Liver (tissue), 3 donors: ENCODE measurements at regions not wholly inside any gene's neighbourhood (a gene's known extent, or its start where the extent isn't known, plus 50 kb on each side); places are given as distances from the start of the nearest gene placed in this dataset.

Experiments used
- ATF3 ChIP-seq: IDR thresholded peaks from 2 replicates; pipeline ENCODE4 v1.6.1; 2016; ENCODE audit warnings: antibody characterized with exemption
- CTCF ChIP-seq: fragments of 150-350 bp; IDR thresholded peaks from 2 replicates; pipeline ENCODE4 v1.5.1; 2017; ENCODE audit warnings: improper control_type of control experiment, low read depth, low read length; ENCODE audit not compliant: missing input control
- EGR1 ChIP-seq, 2 donors: IDR thresholded peaks; 2 replicates each; pipeline ENCODE4 v1.6.1; 2016 to 2018; ENCODE audit warnings: antibody characterized with exemption in 2 of 2, low read depth in 2 of 2
- FOXA1 ChIP-seq: IDR thresholded peaks from 2 replicates; pipeline ENCODE4 v1.6.1; 2016; ENCODE audit warnings: antibody characterized with exemption
- HNF4G ChIP-seq: IDR thresholded peaks from 2 replicates; pipeline ENCODE4 v1.6.1; 2016; ENCODE audit warnings: antibody characterized with exemption
- JUND ChIP-seq, 2 donors: IDR thresholded peaks; 2 replicates each; pipeline ENCODE4 v1.6.1; 2016; ENCODE audit warnings: antibody characterized with exemption in 2 of 2
- MAX ChIP-seq: IDR thresholded peaks from 2 replicates; pipeline ENCODE4 v1.6.1; 2016; ENCODE audit warnings: antibody characterized with exemption
- REST ChIP-seq: IDR thresholded peaks from 2 replicates; pipeline ENCODE4 v1.6.1; 2016; ENCODE audit warnings: antibody characterized with exemption, mild to moderate bottlenecking
- RXRA ChIP-seq, 2 donors: IDR thresholded peaks; 2 replicates each; pipeline ENCODE4 v1.6.1; 2017 to 2018; ENCODE audit warnings: antibody characterized with exemption in 2 of 2, mild to moderate bottlenecking in 1 of 2
- SP1 ChIP-seq: IDR thresholded peaks from 2 replicates; pipeline ENCODE4 v1.6.1; 2018; ENCODE audit warnings: antibody characterized with exemption, mild to moderate bottlenecking
- TAF1 ChIP-seq: conservative IDR thresholded peaks from 2 replicates; pipeline ENCODE4 v1.6.1; 2016; ENCODE audit warnings: antibody characterized with exemption, mild to moderate bottlenecking
- YY1 ChIP-seq: IDR thresholded peaks from 2 replicates; pipeline ENCODE4 v1.6.1; 2016; ENCODE audit warnings: antibody characterized with exemption, mild to moderate bottlenecking
- ZBTB33 ChIP-seq: IDR thresholded peaks from 2 replicates; pipeline ENCODE4 v1.6.1; 2016; ENCODE audit warnings: antibody characterized with exemption
- donor health status: healthy.
- donor health status: healthy.

GRCh38 chr13:26966701-26967080, 204.9 kb downstream of the USP12 start:
- TF ChIP-seq CTCF (no peak), JUND (IDR thresholded peaks at IDR 0.05) (no peak), FOXA1 (no peak), HNF4G (no peak), YY1 (no peak), ATF3 (no peak), ZBTB33 (no peak), MAX (no peak), RXRA (IDR thresholded peaks at IDR 0.05) (no peak), TAF1 (no peak), REST (no peak), EGR1 (IDR thresholded peaks at IDR 0.05; ENCODE audit: low read depth in 2 of 2) (no peak), SP1 (no peak)
